BLaER1 treated with 17β-estradiol and CSF1 and Interleukin-3, amounts not matched to agents 10 nM and 100 nM (cell line): ENCODE measurements at regions not wholly inside any gene's neighbourhood (a gene's known extent, or its start where the extent isn't known, plus 50 kb on each side); places are given as distances from the start of the nearest gene placed in this dataset.

Source experiments
- H3K27ac ChIP-seq, 11 experiments: shearing (Covaris generic); formaldehyde crosslinking; 2 replicates each; pipeline ENCODE4 v1.8.1; 2022
- H3K27me3 ChIP-seq, 11 experiments: shearing (Covaris generic); formaldehyde crosslinking; 2 replicates each; pipeline ENCODE4 v1.8.1; 2022
- H3K36me3 ChIP-seq, 11 experiments: shearing (Covaris generic); formaldehyde crosslinking; 2 replicates each; pipeline ENCODE4 v1.8.1; 2022
- H3K4me1 ChIP-seq, 10 experiments: shearing (Covaris generic); formaldehyde crosslinking; 2 replicates each; pipeline ENCODE4 v1.8.1; 2022
- H3K4me2 ChIP-seq, 11 experiments: shearing (Covaris generic); formaldehyde crosslinking; 2 replicates each; pipeline ENCODE4 v1.8.1; 2022
- H3K4me3 ChIP-seq, 10 experiments: shearing (Covaris generic); formaldehyde crosslinking; 2 replicates each; pipeline ENCODE4 v1.8.1; 2022
- H3K9ac ChIP-seq, 11 experiments: shearing (Covaris generic); formaldehyde crosslinking; 2 replicates each; pipeline ENCODE4 v1.8.1; 2022
- H3K9me3 ChIP-seq, 11 experiments: shearing (Covaris generic); formaldehyde crosslinking; replicated peaks in 1 of 11; 2 replicates each; pipeline ENCODE4 v1.8.1; 2022
- H4K20me1 ChIP-seq, 11 experiments: shearing (Covaris generic); formaldehyde crosslinking; 2 replicates each; pipeline ENCODE4 v1.8.1; 2022
- Cebpa-rat ChIP-seq, 11 experiments: shearing (Covaris generic); IDR thresholded peaks; 2 replicates each; pipeline ENCODE4 v1.8.1; 2022

DNA sequence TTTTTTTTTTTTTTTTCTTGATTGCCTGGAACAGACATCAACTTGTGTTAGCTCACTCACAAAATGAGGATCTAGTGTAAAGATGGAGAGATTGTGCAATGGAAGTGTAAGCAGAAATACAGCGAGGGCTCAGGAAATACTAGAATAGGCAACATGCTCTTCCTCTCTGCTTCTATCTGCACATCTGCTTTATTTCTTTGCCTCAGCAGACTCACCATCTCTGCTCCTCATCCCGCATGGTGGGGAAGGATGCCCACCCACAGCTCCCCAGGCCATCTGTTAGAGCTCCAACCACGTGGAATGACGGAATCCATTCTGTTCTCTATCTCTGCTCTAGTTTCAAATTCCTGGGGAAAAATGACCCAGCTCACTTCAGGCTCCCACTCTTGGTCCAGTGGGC is 128.0 kb upstream of the ADAMTS9 start:
- no peaks in the 10 kb centered on the region for H3K27me3 ChIP-seq
- TF ChIP-seq Cebpa-rat (IDR thresholded peaks at IDR 0.05), result peak in 9 of 11 experiments; percentile 15 to 72 (median 50); a peak in 11 of 22 replicates
- no peaks in the 10 kb centered on the region for H3K36me3 ChIP-seq

DNA sequence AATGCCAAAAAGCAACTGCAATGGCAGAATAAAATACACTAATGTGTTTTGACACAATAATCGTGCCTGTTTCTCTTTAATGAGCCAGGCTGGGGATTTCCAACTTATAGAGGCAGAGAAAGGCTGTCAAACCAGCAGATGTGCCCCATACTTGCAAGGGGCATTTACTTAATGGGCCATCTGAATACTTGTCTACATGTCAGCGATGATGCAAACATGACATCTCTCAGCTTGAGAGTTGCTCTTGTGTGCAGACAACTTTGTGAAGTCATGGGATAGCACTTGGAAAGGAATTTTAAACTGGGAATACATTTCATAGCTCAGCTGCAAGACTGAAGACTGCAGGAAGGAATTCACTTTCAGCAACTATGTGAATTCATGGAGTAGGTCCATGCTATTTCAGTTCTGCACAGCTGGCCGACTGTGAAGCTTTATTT is 127.4 kb upstream of the ADAMTS9 start:
- peaks cover 0 to 53% (median 35%) of the 10 kb centered on the region in 10 experiments; a peak in 19 of 20 replicates for H3K4me1 ChIP-seq
- H3K27ac ChIP-seq, result peak overlapping the region in 7 of 11 experiments; percentile 3 to 52 (median 42); a peak in 11 of 22 replicates
- no peak overlapping the region for H3K9ac ChIP-seq
- no peak for TF ChIP-seq Cebpa-rat (IDR thresholded peaks at IDR 0.05)
- H3K36me3 ChIP-seq, result no peaks in the 10 kb centered on the region
- H3K4me2 ChIP-seq, result peak overlapping the region in 10 of 11 experiments; percentile 21 to 83 (median 72); a peak in 19 of 22 replicates
- no peaks in the 10 kb centered on the region for H3K27me3 ChIP-seq
- H3K9me3 ChIP-seq, result peaks cover 0 to 8% (median 0%) of the 10 kb centered on the region in 11 experiments; a peak in 2 of 22 replicates
- peak overlapping the region in 1 of 10 experiments; percentile 10; a peak in 1 of 20 replicates for H3K4me3 ChIP-seq
- H4K20me1 ChIP-seq, result no peaks in the 10 kb centered on the region

More for the DNA sequence above, 128.0 kb upstream of the ADAMTS9 start:
- Histone ChIP-seq H3K9ac (peak overlapping the region in 1 of 11 experiments; percentile 26; a peak in 2 of 22 replicates), H3K4me2 (peak overlapping the region in 10 of 11 experiments; percentile 21 to 83 (median 72); a peak in 19 of 22 replicates), H3K4me1 (peaks cover 0 to 53% (median 35%) of the 10 kb centered on the region in 10 experiments; a peak in 19 of 20 replicates), H3K4me3 (no peak overlapping the region; a peak in 1 of 20 replicates), H3K27ac (peak overlapping the region in 7 of 11 experiments; percentile 3 to 55 (median 49); a peak in 10 of 22 replicates), H3K9me3 (peaks cover 0 to 8% (median 0%) of the 10 kb centered on the region in 11 experiments; a peak in 2 of 22 replicates), H4K20me1 (no peaks in the 10 kb centered on the region)

DNA sequence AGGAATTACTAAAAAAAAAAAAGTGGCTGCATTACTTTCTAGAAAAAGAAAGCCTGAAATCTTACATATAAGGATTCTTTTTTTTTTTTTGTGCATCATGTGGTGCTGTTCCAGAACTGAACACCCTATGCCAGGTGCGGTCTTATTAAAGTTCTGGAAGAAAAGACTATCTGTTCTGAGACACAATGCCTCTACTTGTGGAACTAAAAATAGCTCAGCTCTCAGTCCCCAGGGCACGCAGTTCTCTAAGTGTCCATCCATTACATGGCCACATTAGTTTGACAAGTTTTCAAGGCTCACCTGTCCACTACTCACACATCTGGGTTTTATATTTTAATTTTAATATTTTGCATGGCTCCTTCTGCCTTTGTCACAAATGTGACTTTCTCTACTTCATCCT is 126.6 kb upstream of the ADAMTS9 start:
- H3K4me2 ChIP-seq, result peak overlapping the region in 8 of 11 experiments; percentile 58 to 83 (median 76); a peak in 12 of 22 replicates
- no peak for TF ChIP-seq Cebpa-rat (IDR thresholded peaks at IDR 0.05)
- H3K27ac ChIP-seq, result peak overlapping the region in 4 of 11 experiments; percentile 22 to 52 (median 46); a peak in 4 of 22 replicates
- peaks cover 0 to 8% (median 0%) of the 10 kb centered on the region in 11 experiments; a peak in 2 of 22 replicates for H3K9me3 ChIP-seq
- no peaks in the 10 kb centered on the region for H3K27me3 ChIP-seq
- H3K4me3 ChIP-seq, result no peak overlapping the region
- H3K36me3 ChIP-seq, result no peaks in the 10 kb centered on the region
- H4K20me1 ChIP-seq, result no peaks in the 10 kb centered on the region
- H3K9ac ChIP-seq, result no peak overlapping the region
- H3K4me1 ChIP-seq, result peaks cover 0 to 53% (median 35%) of the 10 kb centered on the region in 10 experiments; a peak in 19 of 20 replicates

DNA sequence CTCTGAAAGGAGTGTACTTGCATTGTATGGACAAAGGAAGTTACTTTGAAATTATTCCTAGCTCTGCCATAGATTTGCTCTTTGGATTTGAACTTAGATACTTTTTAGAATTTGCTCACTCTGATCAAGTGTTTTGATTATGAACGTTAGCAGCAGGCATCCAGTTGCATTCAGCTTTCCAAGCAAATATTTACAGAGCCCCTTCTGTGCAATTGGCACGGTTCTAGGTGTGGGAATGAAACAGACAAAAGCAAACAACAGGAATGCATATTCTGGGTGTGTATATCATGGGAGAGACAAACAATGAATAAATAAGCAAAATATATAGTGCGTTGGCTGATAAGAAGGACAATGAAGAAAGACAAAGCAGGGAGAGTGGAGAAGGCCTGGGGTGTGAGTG is 125.5 kb upstream of the ADAMTS9 start:
- Histone ChIP-seq H3K27me3 (no peaks in the 10 kb centered on the region), H3K36me3 (no peaks in the 10 kb centered on the region), H3K9me3 (peaks cover 0 to 8% (median 0%) of the 10 kb centered on the region in 11 experiments; a peak in 2 of 22 replicates), H3K27ac (no peak overlapping the region), H3K4me1 (peaks cover 0 to 51% (median 35%) of the 10 kb centered on the region in 10 experiments; a peak in 19 of 20 replicates), H3K9ac (no peak overlapping the region), H4K20me1 (no peaks in the 10 kb centered on the region), H3K4me3 (no peak overlapping the region), H3K4me2 (peak overlapping the region in 5 of 11 experiments; percentile 75 to 83 (median 80); a peak in 6 of 22 replicates)
- TF ChIP-seq Cebpa-rat (IDR thresholded peaks at IDR 0.05), result no peak

DNA sequence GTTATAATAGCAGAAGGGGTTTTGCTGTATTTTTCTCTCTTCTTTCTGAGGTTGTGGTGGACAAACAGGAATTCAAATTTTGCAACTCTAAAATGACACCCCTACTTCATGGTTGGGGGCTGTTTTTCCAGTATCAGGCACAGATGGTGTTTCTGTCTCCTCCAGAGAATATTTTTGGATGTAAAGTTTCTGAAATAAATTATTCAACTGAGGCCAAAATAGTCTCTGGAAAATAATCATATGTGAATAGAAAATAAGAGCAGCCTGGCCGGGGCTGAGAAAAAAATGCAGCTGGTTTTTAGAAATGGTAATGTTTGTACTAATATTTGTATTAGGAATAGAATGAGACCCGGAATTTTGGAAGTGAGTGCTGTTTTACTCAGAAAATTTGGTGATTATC is 121.3 kb upstream of the ADAMTS9 start:
- Histone ChIP-seq H3K27ac (no peak overlapping the region), H4K20me1 (no peaks in the 10 kb centered on the region), H3K4me2 (no peak overlapping the region), H3K4me3 (no peak overlapping the region), H3K27me3 (no peaks in the 10 kb centered on the region), H3K9ac (no peak overlapping the region), H3K9me3 (no peaks in the 10 kb centered on the region), H3K4me1 (peaks cover 0 to 9% (median 4%) of the 10 kb centered on the region in 10 experiments; a peak in 11 of 20 replicates), H3K36me3 (no peaks in the 10 kb centered on the region)
- no peak for TF ChIP-seq Cebpa-rat (IDR thresholded peaks at IDR 0.05)

DNA sequence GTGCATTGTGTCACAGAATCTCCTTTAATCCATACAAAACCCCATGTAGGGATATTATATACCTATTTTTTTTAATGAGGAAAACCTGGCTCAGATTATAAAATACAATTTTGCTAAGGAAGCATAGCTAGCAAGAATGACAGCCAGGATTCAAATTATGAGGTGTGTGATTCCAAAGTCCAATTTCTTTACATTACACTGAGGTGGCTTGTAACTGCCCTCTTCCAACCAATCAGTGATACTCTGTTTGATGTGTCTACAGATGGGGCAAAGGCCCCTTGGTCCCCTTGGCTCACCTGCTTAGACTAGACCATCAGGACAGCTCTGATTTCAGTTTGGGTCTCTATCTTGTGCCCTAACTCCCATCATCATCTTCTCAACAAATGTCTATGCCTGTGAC is 120.3 kb upstream of the ADAMTS9 start:
- H3K9ac ChIP-seq, result no peak overlapping the region
- no peaks in the 10 kb centered on the region for H3K9me3 ChIP-seq
- no peak overlapping the region for H3K4me3 ChIP-seq
- TF ChIP-seq Cebpa-rat (IDR thresholded peaks at IDR 0.05), result no peak
- no peaks in the 10 kb centered on the region for H3K4me1 ChIP-seq
- no peaks in the 10 kb centered on the region for H4K20me1 ChIP-seq
- no peaks in the 10 kb centered on the region for H3K36me3 ChIP-seq
- H3K27me3 ChIP-seq, result peaks cover 0 to 8% (median 0%) of the 10 kb centered on the region in 11 experiments; a peak in 2 of 22 replicates
- H3K27ac ChIP-seq, result no peak overlapping the region
- H3K4me2 ChIP-seq, result no peak overlapping the region

DNA sequence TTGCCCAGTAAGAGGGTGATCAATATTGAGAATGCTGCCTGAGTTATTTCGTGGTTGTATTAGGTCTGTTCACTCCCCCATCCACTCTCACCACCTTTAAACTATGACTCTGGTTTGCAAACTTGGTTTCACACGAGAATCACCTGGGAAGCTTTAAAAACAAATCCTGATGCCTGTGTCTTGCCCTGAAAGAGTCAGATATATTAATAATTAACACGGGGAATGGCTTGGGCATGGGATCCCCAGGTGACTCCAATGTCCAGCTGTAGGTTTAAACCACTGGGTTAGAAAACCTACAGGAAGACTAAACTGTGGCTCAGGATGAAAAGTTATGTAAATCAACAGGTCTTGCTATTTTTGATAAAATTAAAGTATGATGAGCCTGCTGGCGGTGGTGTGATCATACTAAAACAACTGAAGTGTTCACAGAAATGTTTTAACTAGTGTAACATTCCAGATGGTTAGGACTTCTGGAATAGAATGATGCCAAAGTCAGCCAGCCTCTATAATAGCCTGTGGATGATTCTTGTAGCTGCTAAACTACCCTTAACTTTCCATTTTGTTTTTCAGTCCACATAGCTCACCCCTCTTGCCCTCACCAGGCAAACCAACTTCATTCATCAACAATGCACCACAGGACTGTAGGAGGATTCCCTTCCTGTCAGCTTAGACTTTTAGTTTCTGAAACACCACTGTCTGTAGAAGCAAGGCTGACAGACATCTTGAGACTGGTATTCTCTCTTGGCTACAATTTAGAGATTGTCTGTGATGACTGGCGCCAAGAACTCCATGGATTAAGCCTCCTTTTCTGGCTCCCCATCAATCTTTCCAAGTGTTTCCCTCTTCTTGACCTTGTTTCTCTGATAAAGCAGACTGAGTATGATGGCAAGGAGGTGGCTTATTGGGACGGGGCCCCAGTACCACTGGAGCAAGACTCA is 119.1 kb upstream of the ADAMTS9 start:
- TF ChIP-seq Cebpa-rat (IDR thresholded peaks at IDR 0.05), result no peak
- Histone ChIP-seq H3K9ac (no peak overlapping the region), H3K4me3 (no peak overlapping the region), H3K27me3 (peaks cover 0 to 10% (median 0%) of the 10 kb centered on the region in 11 experiments; a peak in 2 of 22 replicates), H3K4me2 (no peak overlapping the region), H3K27ac (no peak overlapping the region), H3K4me1 (peaks cover 0 to 2% (median 0%) of the 10 kb centered on the region in 10 experiments; a peak in 6 of 20 replicates), H3K36me3 (no peaks in the 10 kb centered on the region), H3K9me3 (no peaks in the 10 kb centered on the region), H4K20me1 (no peaks in the 10 kb centered on the region)

DNA sequence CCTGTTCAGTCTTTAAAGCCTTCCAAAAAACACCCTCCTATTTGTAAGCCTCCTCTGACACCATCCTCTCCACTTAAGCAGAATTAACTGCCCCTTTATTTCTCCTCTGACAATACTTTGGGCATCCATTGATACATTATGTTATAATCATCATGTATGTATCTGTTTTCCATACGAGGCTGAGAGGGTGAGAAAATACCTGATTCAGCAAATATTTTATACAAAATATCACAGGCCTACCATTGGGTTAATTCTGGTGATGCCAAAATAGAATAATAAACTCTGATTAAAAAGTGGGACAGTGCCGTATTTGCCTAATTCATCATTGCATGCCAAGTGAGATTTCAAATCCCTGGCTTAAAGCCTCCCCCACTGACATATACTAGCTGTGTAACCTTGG is 118.2 kb upstream of the ADAMTS9 start:
- Histone ChIP-seq H3K27ac (no peak overlapping the region), H3K9ac (no peak overlapping the region), H3K4me3 (no peak overlapping the region), H4K20me1 (no peaks in the 10 kb centered on the region), H3K4me1 (peaks cover 0 to 10% (median 5%) of the 10 kb centered on the region in 10 experiments; a peak in 8 of 20 replicates), H3K27me3 (peaks cover 0 to 10% (median 0%) of the 10 kb centered on the region in 11 experiments; a peak in 2 of 22 replicates), H3K36me3 (no peaks in the 10 kb centered on the region), H3K4me2 (no peak overlapping the region), H3K9me3 (no peaks in the 10 kb centered on the region)
- TF ChIP-seq Cebpa-rat (IDR thresholded peaks at IDR 0.05), result no peak

DNA sequence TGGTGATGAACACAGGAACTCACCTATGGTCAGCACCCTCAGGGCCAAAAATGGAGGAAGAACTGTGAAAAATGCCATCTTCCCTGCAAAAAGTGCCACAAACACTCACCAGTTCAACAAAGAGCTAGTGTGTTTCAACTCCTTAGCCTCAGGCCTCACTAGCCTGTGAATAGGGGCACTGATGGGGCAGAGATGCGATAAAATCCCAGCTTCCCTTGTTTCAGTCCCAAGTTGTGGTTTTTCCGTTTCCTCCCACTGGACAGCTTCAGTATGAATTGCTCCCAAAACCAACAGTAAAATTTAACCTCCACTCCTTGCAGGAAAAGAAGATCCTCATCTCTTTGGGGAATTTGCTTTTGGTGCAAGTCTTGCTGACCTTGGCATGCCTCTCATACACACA is 117.4 kb upstream of the ADAMTS9 start:
- H3K27me3 ChIP-seq, result peaks cover 0 to 10% (median 0%) of the 10 kb centered on the region in 11 experiments; a peak in 2 of 22 replicates
- no peak overlapping the region for H3K9ac ChIP-seq
- peaks cover 0 to 10% (median 5%) of the 10 kb centered on the region in 10 experiments; a peak in 8 of 20 replicates for H3K4me1 ChIP-seq
- TF ChIP-seq Cebpa-rat (IDR thresholded peaks at IDR 0.05), result no peak
- no peaks in the 10 kb centered on the region for H4K20me1 ChIP-seq
- no peak overlapping the region for H3K4me3 ChIP-seq
- H3K27ac ChIP-seq, result no peak overlapping the region
- no peaks in the 10 kb centered on the region for H3K9me3 ChIP-seq
- no peak overlapping the region for H3K4me2 ChIP-seq
- H3K36me3 ChIP-seq, result no peaks in the 10 kb centered on the region
